K562 (cell line): ENCODE measurements at regions not wholly inside any gene's neighbourhood (a gene's known extent, or its start where the extent isn't known, plus 50 kb on each side); places are given as distances from the start of the nearest gene placed in this dataset.

ENCODE experiments used
- ARNT ChIP-seq, 2 experiments: fragments of 450-650 bp; IDR thresholded peaks; 2 replicates each; pipeline ENCODE4 v1.6.1; 2016; ENCODE audit warnings: mild to moderate bottlenecking in 1 of 2
- EZH2 ChIP-seq: IDR thresholded peaks from 2 replicates; pipeline ENCODE4 v1.6.1; 2012; ENCODE audit warnings: low read depth, mild to moderate bottlenecking, inconsistent platforms, low read length, borderline replicate concordance
- MYBL2 ChIP-seq, 2 experiments: fragments of 450-650 bp in 1 of 2; sonication (generic) in 1 of 2; formaldehyde crosslinking in 1 of 2; IDR thresholded peaks; 2 replicates each; pipeline versions ENCODE4 v1.6.1 to v1.8.1; 2017 to 2022; ENCODE audit warnings: borderline replicate concordance in 1 of 2, inconsistent platforms in 1 of 2, low read depth in 1 of 2, mild to moderate bottlenecking in 1 of 2, missing genetic modification reagents in 1 of 2, moderate library complexity in 1 of 2
- TF ChIP-seq, protein P1 (sequence below): fragments of 250-450 bp; sonication (Bioruptor Pico); IDR thresholded peaks from 2 replicates; pipeline ENCODE4 v1.5.0; 2021
- TF ChIP-seq, protein P2 (sequence below), 3 experiments: IDR thresholded peaks in 2 of 3; conservative IDR thresholded peaks in 1 of 3; 2 replicates each; pipeline ENCODE4 v1.5.1; 2011 to 2012; ENCODE audit warnings: low read length in 3 of 3, mild to moderate bottlenecking in 3 of 3, control low read depth in 2 of 3, improper control_type of control experiment in 1 of 3, inconsistent platforms in 1 of 3, low read depth in 1 of 3, mixed read lengths in 1 of 3, moderate library complexity in 1 of 3; ENCODE audit not compliant: insufficient read depth in 2 of 3
- TF ChIP-seq, protein P3 (sequence below): sonication (generic); formaldehyde crosslinking; IDR thresholded peaks from 2 replicates; pipeline ENCODE4 v1.8.0; 2022; ENCODE audit warnings: mild to moderate bottlenecking, missing genetic modification reagents

DNA sequence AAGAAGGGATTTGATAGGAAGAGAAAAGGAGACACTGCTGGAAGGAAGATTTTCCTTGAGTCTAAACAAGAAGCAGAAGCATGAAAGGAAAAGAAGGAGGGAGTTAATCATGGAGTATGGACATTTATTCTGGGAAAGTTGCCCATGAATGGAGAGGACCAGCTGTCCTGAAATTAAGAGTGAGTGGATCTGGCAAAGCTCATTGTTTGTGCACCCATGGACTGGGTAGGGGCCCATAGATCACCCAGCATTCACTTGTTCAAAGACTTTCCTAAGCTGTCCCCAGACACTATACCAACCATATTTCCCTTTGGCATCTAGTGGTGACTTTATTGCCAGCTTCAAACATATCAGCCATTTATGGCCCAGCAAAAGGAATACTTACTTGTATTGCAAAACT lies 422.7 kb downstream of the FBXO15 start:
- TF ChIP-seq EZH2 (no peak), ARNT (IDR thresholded peaks at IDR 0.05) (no peak), MYBL2 (IDR thresholded peaks at IDR 0.05; ENCODE audit: low read depth) (no peak), MYBL2 (CRISPR knock-in tag; IDR thresholded peaks at IDR 0.05; ENCODE audit: borderline replicate concordance) (no peak)
- TF ChIP-seq, protein P1, sequence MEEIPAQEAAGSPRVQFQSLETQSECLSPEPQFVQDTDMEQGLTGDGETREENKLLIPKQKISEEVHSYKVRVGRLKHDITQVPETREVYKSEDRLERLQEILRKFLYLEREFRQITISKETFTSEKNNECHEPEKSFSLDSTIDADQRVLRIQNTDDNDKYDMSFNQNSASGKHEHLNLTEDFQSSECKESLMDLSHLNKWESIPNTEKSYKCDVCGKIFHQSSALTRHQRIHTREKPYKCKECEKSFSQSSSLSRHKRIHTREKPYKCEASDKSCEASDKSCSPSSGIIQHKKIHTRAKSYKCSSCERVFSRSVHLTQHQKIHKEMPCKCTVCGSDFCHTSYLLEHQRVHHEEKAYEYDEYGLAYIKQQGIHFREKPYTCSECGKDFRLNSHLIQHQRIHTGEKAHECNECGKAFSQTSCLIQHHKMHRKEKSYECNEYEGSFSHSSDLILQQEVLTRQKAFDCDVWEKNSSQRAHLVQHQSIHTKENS (CRISPR knock-in tag) = no peak
- TF ChIP-seq, protein P2, sequence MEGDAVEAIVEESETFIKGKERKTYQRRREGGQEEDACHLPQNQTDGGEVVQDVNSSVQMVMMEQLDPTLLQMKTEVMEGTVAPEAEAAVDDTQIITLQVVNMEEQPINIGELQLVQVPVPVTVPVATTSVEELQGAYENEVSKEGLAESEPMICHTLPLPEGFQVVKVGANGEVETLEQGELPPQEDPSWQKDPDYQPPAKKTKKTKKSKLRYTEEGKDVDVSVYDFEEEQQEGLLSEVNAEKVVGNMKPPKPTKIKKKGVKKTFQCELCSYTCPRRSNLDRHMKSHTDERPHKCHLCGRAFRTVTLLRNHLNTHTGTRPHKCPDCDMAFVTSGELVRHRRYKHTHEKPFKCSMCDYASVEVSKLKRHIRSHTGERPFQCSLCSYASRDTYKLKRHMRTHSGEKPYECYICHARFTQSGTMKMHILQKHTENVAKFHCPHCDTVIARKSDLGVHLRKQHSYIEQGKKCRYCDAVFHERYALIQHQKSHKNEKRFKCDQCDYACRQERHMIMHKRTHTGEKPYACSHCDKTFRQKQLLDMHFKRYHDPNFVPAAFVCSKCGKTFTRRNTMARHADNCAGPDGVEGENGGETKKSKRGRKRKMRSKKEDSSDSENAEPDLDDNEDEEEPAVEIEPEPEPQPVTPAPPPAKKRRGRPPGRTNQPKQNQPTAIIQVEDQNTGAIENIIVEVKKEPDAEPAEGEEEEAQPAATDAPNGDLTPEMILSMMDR (IDR thresholded peaks at IDR 0.05 in 2 of 3, conservative IDR thresholded peaks at IDR 0.05 in 1 of 3; ENCODE audit: insufficient read depth in 2 of 3, low read depth in 1 of 3, low read length in 3 of 3) = no peak
- TF ChIP-seq, protein P3, sequence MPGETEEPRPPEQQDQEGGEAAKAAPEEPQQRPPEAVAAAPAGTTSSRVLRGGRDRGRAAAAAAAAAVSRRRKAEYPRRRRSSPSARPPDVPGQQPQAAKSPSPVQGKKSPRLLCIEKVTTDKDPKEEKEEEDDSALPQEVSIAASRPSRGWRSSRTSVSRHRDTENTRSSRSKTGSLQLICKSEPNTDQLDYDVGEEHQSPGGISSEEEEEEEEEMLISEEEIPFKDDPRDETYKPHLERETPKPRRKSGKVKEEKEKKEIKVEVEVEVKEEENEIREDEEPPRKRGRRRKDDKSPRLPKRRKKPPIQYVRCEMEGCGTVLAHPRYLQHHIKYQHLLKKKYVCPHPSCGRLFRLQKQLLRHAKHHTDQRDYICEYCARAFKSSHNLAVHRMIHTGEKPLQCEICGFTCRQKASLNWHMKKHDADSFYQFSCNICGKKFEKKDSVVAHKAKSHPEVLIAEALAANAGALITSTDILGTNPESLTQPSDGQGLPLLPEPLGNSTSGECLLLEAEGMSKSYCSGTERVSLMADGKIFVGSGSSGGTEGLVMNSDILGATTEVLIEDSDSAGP (CRISPR knock-in tag) = no peak
